GM12878 (cell line): ENCODE measurements at regions not wholly inside any gene's neighbourhood (a gene's known extent, or its start where the extent isn't known, plus 50 kb on each side); places are given as distances from the start of the nearest gene placed in this dataset.

Experiments
- ATAC-seq: fragments of 200-7000 bp; cut with Tn5 transposase; 3 replicates; pipeline ENCODE4 v1.9.1; 2020; ENCODE audit warnings: mild to moderate bottlenecking, moderate library complexity
- BruUV-seq: library from RNA; stranded (reverse); fragments of 400-500 nt; replicated peaks from 2 replicates; lab custom pipeline; 2021; lab: Mats Ljungman, UMichigan
- CTCF ChIA-PET: fragments of 300-600 bp; sonication (Branson Sonifier 250); formaldehyde crosslinking; extraction: SDS; loops from one replicate; lab custom pipeline; 2021; ENCODE audit warnings: inconsistent platforms; lab: Yijun Ruan, JAX
- POLR2A ChIA-PET: fragments of 350-600 bp; formaldehyde crosslinking; extraction: SDS; loops from one replicate; lab custom pipeline; 2021; ENCODE audit warnings: inconsistent platforms; lab: Charles Lee
- RAD21 ChIA-PET: fragments of 300-600 bp; sonication (Branson Sonifier 250); formaldehyde crosslinking; loops from one replicate; lab custom pipeline; 2023; ENCODE audit warnings: antibody characterized with exemption; ENCODE audit not compliant: unreplicated experiment; lab: Charles Lee
- SMC1A ChIA-PET: fragments of 300-600 bp; sonication (Branson Sonifier 250); formaldehyde crosslinking; loops from one replicate; lab custom pipeline; 2023; ENCODE audit not compliant: unreplicated experiment, uncharacterized antibody; lab: Charles Lee
- DNase-seq: peaks from one replicate; pipeline ENCODE4 v3.0.0-alpha.2; 2011; ENCODE audit warnings: low read depth, low spot score
- FAIRE-seq: peaks from 3 replicates; lab custom pipeline; 2011; peaks lifted over from hg19 to GRCh38; lab: Jason Lieb, UNC
- H2AFZ ChIP-seq: 2 replicates; pipeline ENCODE4 v1.6.0; 2011; ENCODE audit warnings: low read depth, low read length, control low read depth; ENCODE audit not compliant: control insufficient read depth
- H3K27ac ChIP-seq: 2 replicates; pipeline ENCODE4 v1.5.1; 2011; ENCODE audit warnings: control low read depth; ENCODE audit not compliant: control insufficient read depth, insufficient read depth
- H3K27me3 ChIP-seq, 2 experiments: replicated peaks in 1 of 2; 2 replicates each; pipeline versions ENCODE4 v1.6.0 to v1.6.1; 2011; ENCODE audit warnings: low read length in 1 of 2; ENCODE audit not compliant: control insufficient read depth in 2 of 2, insufficient read depth in 2 of 2
- H3K36me3 ChIP-seq, 2 experiments: 2 replicates each; pipeline ENCODE4 v1.5.1; 2011; ENCODE audit warnings: low read length in 1 of 2; ENCODE audit not compliant: control insufficient read depth in 2 of 2, insufficient read depth in 2 of 2
- H3K4me1 ChIP-seq: 2 replicates; pipeline ENCODE4 v1.6.1; 2011; ENCODE audit warnings: mild to moderate bottlenecking, low read length, moderate library complexity, mixed read lengths; ENCODE audit not compliant: control insufficient read depth, insufficient read depth
- H3K4me2 ChIP-seq: 2 replicates; pipeline ENCODE4 v1.6.0; 2011; ENCODE audit warnings: control low read depth; ENCODE audit not compliant: control insufficient read depth, insufficient read depth
- H3K4me3 ChIP-seq: fragments of 200-600 bp; sonication (generic); 2 replicates; pipeline ENCODE4 v1.5.1; 2016
- H3K79me2 ChIP-seq: 2 replicates; pipeline ENCODE4 v1.6.0; 2011; ENCODE audit warnings: low read length; ENCODE audit not compliant: control insufficient read depth, insufficient read depth
- H3K9ac ChIP-seq: 2 replicates; pipeline ENCODE4 v1.8.0; 2011; ENCODE audit warnings: low read length, control low read depth, mixed read lengths; ENCODE audit not compliant: control insufficient read depth, insufficient read depth
- H3K9me3 ChIP-seq: replicated peaks from 3 replicates; pipeline ENCODE4 v1.5.1; 2011; ENCODE audit warnings: mild to moderate bottlenecking, low read length; ENCODE audit not compliant: control insufficient read depth, insufficient read depth
- H4K20me1 ChIP-seq: 2 replicates; pipeline ENCODE4 v1.6.0; 2011; ENCODE audit not compliant: control insufficient read depth, insufficient read depth
- DPF2 ChIP-seq: fragments of 450-650 bp; IDR thresholded peaks from 2 replicates; pipeline ENCODE4 v1.6.1; 2017; ENCODE audit warnings: mild to moderate bottlenecking
- GATAD2B ChIP-seq: fragments of 450-650 bp; conservative IDR thresholded peaks from 2 replicates; pipeline ENCODE4 v1.6.1; 2017; ENCODE audit warnings: low read depth, mild to moderate bottlenecking, moderate library complexity
- HCFC1 ChIP-seq: fragments of 150-350 bp; IDR thresholded peaks from 2 replicates; pipeline ENCODE4 v1.6.1; 2014; ENCODE audit warnings: low read length
- HDAC2 ChIP-seq: fragments of 200-600 bp; sonication (generic); IDR thresholded peaks from 2 replicates; pipeline ENCODE4 v1.6.1; 2017
- MTA3 ChIP-seq: IDR thresholded peaks from 2 replicates; pipeline ENCODE4 v1.6.1; 2012; ENCODE audit warnings: low read length, inconsistent platforms, borderline replicate concordance
- NFIC ChIP-seq: IDR thresholded peaks from 2 replicates; pipeline ENCODE4 v1.6.1; 2012; ENCODE audit warnings: low read depth, mild to moderate bottlenecking, inconsistent platforms, low read length, moderate library complexity
- SMARCA5 ChIP-seq: fragments of 450-650 bp; IDR thresholded peaks from 2 replicates; pipeline ENCODE4 v1.6.1; 2017; ENCODE audit warnings: mild to moderate bottlenecking
- SREBF2 ChIP-seq: IDR thresholded peaks from 2 replicates; pipeline ENCODE4 v1.6.1; 2012; ENCODE audit warnings: mild to moderate bottlenecking, low read length
- WGBS: methylation state at CpG from one replicate; pipeline ENCODE4 v1.1.6; 2016; ENCODE audit warnings: low lambda C conversion rate; ENCODE audit not compliant: insufficient replicate concordance, insufficient coverage; ENCODE audit errors: missing lambda C conversion rate; 5-methylcytosine and 5-hydroxymethylcytosine counted together
- in situ Hi-C: fragments of 300-500 bp; cut with MboI; formaldehyde crosslinking; loops from 9 replicates; pipeline ENCODE4 v1.14.3; 2018; ENCODE audit warnings: mixed read lengths
- intact Hi-C: fragments of 100-400 bp; cut with micrococcal nuclease; formaldehyde crosslinking; loops from one replicate; pipeline ENCODE4 v1.14.2; 2022; ENCODE audit not compliant: unreplicated experiment
- TF ChIP-seq, protein P1 (sequence below): fragments of 450-650 bp; formaldehyde crosslinking; IDR thresholded peaks from 2 replicates; pipeline ENCODE4 v1.4.0; 2022; ENCODE audit warnings: mild to moderate bottlenecking, moderate library complexity
- TF ChIP-seq, protein P2 (sequence below), 3 experiments: IDR thresholded peaks in 2 of 3; conservative IDR thresholded peaks in 1 of 3; 2 replicates each; pipeline ENCODE4 v1.5.1; 2011; ENCODE audit warnings: low read depth in 3 of 3, low read length in 3 of 3, mild to moderate bottlenecking in 3 of 3, control low read depth in 2 of 3, moderate library complexity in 2 of 3, inconsistent platforms in 1 of 3, mixed read lengths in 1 of 3; ENCODE audit not compliant: control insufficient read depth in 2 of 3, insufficient read depth in 1 of 3; ENCODE audit errors: extremely low read depth in 1 of 3
- TF ChIP-seq, protein P3 (sequence below): fragments of 450-650 bp; IDR thresholded peaks from 2 replicates; pipeline ENCODE4 v1.6.1; 2016; ENCODE audit warnings: mild to moderate bottlenecking

DNA sequence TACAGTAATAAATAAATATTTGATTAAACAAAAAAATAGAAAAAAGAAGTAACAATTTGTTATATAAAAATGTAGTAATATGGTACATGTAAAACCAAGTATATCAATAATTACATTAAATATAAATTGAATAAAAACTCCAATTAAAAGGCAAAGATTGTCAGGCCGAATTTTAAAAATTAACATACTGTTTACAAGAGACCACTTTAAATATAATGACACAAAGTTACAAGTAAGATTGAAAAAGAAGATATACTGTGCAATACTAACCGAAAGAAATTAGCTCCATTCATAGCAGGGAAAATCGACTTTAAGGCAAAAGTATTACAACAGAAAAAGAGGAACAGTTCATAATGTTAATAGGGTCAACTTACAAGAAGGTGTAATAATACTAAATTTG, 571.5 kb upstream of the ARID1B start:
- H3K9ac ChIP-seq, result no peak overlapping the region
- no peak for DNase-seq
- H3K27me3 ChIP-seq, result no peaks in the 10 kb centered on the region
- no peaks in the 10 kb centered on the region for H3K4me1 ChIP-seq
- no peak overlapping the region for H3K27ac ChIP-seq
- FAIRE-seq, result no peak
- ChIA-PET SMC1A (interaction anchor here (0.7 kb wide), 1 partner anchor 9 kb away, joined by 3 read pairs; no protein-coding TSS in a partner anchor), RAD21 (no interaction called here), POLR2A (no interaction called here), CTCF (no interaction called here)
- H3K9me3 ChIP-seq, result no peaks in the 10 kb centered on the region
- BruUV-seq, result no TSS peak
- no peak overlapping the region for H3K4me2 ChIP-seq
- H3K79me2 ChIP-seq, result no peaks in the 10 kb centered on the region
- ATAC-seq, result no peak
- TF ChIP-seq NFIC, result no peak
- no peak for TF ChIP-seq SMARCA5
- TF ChIP-seq MTA3, result no peak
- TF ChIP-seq, protein P1, sequence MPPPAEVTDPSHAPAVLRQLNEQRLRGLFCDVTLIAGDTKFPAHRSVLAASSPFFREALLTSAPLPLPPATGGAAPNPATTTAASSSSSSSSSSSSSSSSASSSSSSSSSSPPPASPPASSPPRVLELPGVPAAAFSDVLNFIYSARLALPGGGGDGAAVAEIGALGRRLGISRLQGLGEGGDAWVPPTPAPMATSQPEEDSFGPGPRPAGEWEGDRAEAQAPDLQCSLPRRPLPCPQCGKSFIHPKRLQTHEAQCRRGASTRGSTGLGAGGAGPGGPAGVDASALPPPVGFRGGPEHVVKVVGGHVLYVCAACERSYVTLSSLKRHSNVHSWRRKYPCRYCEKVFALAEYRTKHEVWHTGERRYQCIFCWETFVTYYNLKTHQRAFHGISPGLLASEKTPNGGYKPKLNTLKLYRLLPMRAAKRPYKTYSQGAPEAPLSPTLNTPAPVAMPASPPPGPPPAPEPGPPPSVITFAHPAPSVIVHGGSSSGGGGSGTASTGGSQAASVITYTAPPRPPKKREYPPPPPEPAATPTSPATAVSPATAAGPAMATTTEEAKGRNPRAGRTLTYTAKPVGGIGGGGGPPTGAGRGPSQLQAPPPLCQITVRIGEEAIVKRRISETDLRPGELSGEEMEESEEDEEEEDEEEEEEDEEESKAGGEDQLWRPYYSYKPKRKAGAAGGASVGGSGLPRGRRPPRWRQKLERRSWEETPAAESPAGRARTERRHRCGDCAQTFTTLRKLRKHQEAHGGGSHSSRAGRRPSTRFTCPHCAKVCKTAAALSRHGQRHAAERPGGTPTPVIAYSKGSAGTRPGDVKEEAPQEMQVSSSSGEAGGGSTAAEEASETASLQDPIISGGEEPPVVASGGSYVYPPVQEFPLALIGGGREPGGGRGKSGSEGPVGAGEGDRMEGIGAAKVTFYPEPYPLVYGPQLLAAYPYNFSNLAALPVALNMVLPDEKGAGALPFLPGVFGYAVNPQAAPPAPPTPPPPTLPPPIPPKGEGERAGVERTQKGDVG, result no peak
- TF ChIP-seq HCFC1, result no peak
- in situ Hi-C loops, result no loop called here
- WGBS, result 22% methylated on average over 3 of the region's 3 CpGs
- H2AFZ ChIP-seq, result no peak overlapping the region
- no peaks in the 10 kb centered on the region for H4K20me1 ChIP-seq
- H3K36me3 ChIP-seq, result no peaks in the 10 kb centered on the region
- intact Hi-C loops, result no loop called here
- H3K4me3 ChIP-seq, result no peak overlapping the region

DNA sequence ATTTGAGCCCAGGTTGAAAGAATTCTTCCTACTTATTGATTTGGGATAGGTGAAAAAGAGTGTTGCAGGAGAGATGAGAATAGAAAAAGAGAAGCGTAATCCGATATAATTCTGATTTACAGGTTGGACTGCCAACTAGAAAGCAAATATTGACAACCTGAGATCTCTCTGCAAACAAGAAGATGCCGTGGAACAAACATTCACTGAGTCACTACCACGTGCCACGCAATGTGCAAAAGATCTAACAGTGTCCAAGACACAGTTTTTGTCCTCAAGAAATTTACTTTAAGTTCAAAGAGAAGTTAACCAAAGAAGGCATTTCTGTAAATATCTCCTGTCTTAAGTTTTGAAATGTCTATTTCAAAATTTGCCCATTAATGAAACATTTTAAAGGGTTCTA, 578.0 kb upstream of the ARID1B start:
- H4K20me1 ChIP-seq, result no peaks in the 10 kb centered on the region
- no peak overlapping the region for H3K9ac ChIP-seq
- H2AFZ ChIP-seq, result no peak overlapping the region
- no peaks in the 10 kb centered on the region for H3K79me2 ChIP-seq
- no peak for ATAC-seq
- WGBS, result 60% methylated on average over 5 of the region's 5 CpGs
- H3K4me1 ChIP-seq, result no peaks in the 10 kb centered on the region
- CTCF ChIA-PET, result no interaction called here
- no peak for DNase-seq
- SMC1A ChIA-PET, result no interaction called here
- no peaks in the 10 kb centered on the region for H3K9me3 ChIP-seq
- no peaks in the 10 kb centered on the region for H3K27me3 ChIP-seq
- POLR2A ChIA-PET, result no interaction called here
- H3K27ac ChIP-seq, result no peak overlapping the region
- RAD21 ChIA-PET, result no interaction called here
- H3K4me2 ChIP-seq, result no peak overlapping the region
- FAIRE-seq, result no peak
- no peaks in the 10 kb centered on the region for H3K36me3 ChIP-seq
- BruUV-seq, result no TSS peak
- intact Hi-C loops (no loop called here), in situ Hi-C loops (no loop called here)
- no peak overlapping the region for H3K4me3 ChIP-seq
- TF ChIP-seq, protein P2, sequence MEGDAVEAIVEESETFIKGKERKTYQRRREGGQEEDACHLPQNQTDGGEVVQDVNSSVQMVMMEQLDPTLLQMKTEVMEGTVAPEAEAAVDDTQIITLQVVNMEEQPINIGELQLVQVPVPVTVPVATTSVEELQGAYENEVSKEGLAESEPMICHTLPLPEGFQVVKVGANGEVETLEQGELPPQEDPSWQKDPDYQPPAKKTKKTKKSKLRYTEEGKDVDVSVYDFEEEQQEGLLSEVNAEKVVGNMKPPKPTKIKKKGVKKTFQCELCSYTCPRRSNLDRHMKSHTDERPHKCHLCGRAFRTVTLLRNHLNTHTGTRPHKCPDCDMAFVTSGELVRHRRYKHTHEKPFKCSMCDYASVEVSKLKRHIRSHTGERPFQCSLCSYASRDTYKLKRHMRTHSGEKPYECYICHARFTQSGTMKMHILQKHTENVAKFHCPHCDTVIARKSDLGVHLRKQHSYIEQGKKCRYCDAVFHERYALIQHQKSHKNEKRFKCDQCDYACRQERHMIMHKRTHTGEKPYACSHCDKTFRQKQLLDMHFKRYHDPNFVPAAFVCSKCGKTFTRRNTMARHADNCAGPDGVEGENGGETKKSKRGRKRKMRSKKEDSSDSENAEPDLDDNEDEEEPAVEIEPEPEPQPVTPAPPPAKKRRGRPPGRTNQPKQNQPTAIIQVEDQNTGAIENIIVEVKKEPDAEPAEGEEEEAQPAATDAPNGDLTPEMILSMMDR (IDR thresholded peaks at IDR 0.05 in 2 of 3, conservative IDR thresholded peaks at IDR 0.05 in 1 of 3; ENCODE audit: control insufficient read depth in 2 of 3, extremely low read depth in 1 of 3, insufficient read depth in 1 of 3, low read depth in 3 of 3, low read length in 3 of 3), result no peak
- TF ChIP-seq SREBF2, result no peak
- TF ChIP-seq, protein P3, sequence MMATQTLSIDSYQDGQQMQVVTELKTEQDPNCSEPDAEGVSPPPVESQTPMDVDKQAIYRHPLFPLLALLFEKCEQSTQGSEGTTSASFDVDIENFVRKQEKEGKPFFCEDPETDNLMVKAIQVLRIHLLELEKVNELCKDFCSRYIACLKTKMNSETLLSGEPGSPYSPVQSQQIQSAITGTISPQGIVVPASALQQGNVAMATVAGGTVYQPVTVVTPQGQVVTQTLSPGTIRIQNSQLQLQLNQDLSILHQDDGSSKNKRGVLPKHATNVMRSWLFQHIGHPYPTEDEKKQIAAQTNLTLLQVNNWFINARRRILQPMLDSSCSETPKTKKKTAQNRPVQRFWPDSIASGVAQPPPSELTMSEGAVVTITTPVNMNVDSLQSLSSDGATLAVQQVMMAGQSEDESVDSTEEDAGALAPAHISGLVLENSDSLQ, result no peak
- no peak for TF ChIP-seq HDAC2
- TF ChIP-seq GATAD2B, result no peak
- TF ChIP-seq DPF2, result no peak
